ENCODE measurements at regions not wholly inside any gene's neighbourhood (a gene's known extent, or its start where the extent isn't known, plus 50 kb on each side); places are given as distances from the start of the nearest gene placed in this dataset.

DNA sequence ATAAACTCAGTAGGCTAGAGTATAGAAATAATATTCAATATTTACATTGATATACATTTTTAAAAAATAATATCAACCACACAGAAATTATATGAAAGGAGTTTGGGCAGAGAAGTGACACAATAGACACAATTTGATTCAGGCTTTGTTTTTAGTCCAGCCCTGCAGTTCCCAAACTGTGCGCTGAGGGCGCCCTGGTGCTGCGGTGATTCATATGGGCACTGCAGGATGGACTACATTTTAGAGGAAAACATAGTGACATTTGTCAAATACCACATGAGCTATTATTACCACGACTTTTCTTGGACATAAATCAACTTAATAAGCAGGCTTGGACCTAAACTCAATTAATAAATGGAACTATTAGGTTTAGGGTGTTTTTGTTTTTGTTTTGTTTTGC, 364.3 kb upstream of the ID4 start (continued):
- no peak for TF ChIP-seq GABPA (IDR thresholded peaks at IDR 0.05; ENCODE audit: borderline replicate concordance, insufficient read depth, low read length)
- no peak for TF ChIP-seq GTF2F1 (IDR thresholded peaks at IDR 0.05; ENCODE audit: borderline replicate concordance, low read depth, low read length)
- no peak for TF ChIP-seq POLR2AphosphoS5 (IDR thresholded peaks at IDR 0.05; ENCODE audit: low read depth, low read length)
- TF ChIP-seq EP300 (IDR thresholded peaks at IDR 0.05; ENCODE audit: borderline replicate concordance in 1 of 2, low read depth in 2 of 2, low read length in 2 of 2): no peak
- no peak for TF ChIP-seq ZNF274 (IDR thresholded peaks at IDR 0.05; ENCODE audit: borderline replicate concordance, extremely low read depth, low read length)
- TF ChIP-seq BCL11A (IDR thresholded peaks at IDR 0.05; ENCODE audit: low read depth in 2 of 2, low read length in 2 of 2): no peak
- no peak for TF ChIP-seq TAF7 (optimal IDR thresholded peaks at IDR 0.05; ENCODE audit: borderline replicate concordance, low read depth, low read length)
- TF ChIP-seq SAP30 (IDR thresholded peaks at IDR 0.05; ENCODE audit: insufficient read depth, insufficient replicate concordance, low read length): no peak
- TF ChIP-seq, protein P1, sequence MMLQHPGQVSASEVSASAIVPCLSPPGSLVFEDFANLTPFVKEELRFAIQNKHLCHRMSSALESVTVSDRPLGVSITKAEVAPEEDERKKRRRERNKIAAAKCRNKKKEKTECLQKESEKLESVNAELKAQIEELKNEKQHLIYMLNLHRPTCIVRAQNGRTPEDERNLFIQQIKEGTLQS (IDR thresholded peaks at IDR 0.05; ENCODE audit: insufficient read depth, low read depth, low read length): no peak
- peak; percentile 85 to 88 for TF ChIP-seq RAD21 (IDR thresholded peaks at IDR 0.05 in 1 of 2, conservative IDR thresholded peaks at IDR 0.05 in 1 of 2; ENCODE audit: low read depth in 2 of 2, low read length in 2 of 2)
- TF ChIP-seq BRCA1 (IDR thresholded peaks at IDR 0.05; ENCODE audit: low read depth, low read length): no peak
- TF ChIP-seq RBBP5 (IDR thresholded peaks at IDR 0.05; ENCODE audit: borderline replicate concordance, low read depth, low read length): no peak

Measured in H1 (cell line).